GM23248 (cell line): ENCODE measurements at regions not wholly inside any gene's neighbourhood (a gene's known extent, or its start where the extent isn't known, plus 50 kb on each side); places are given as distances from the start of the nearest gene placed in this dataset.

Source experiments
- EZH2 ChIP-seq: fragments of 200-600 bp; sonication (generic); IDR thresholded peaks from 2 replicates; pipeline ENCODE4 v1.6.1; 2018; ENCODE audit warnings: antibody characterized with exemption, mild to moderate bottlenecking; ENCODE audit not compliant: insufficient read depth, poor library complexity, severe bottlenecking
- EZH2phosphoT487 ChIP-seq: fragments of 200-600 bp; sonication (generic); IDR thresholded peaks from 2 replicates; pipeline ENCODE4 v1.6.1; 2018; ENCODE audit warnings: antibody characterized with exemption, moderate library complexity, mild to moderate bottlenecking, low read depth; ENCODE audit not compliant: insufficient read depth

GRCh38 chr3:139839659-139840058 lies 95.3 kb upstream of the CLSTN2 start:
- TF ChIP-seq EZH2phosphoT487 = no peak
- TF ChIP-seq EZH2 = no peak
